Activated naive CD4-positive, alpha-beta T cell treated with anti-CD3 and anti-CD28 coated beads, Interleukin-2, amount 50 U/mL, for 72 hours (primary cell): ENCODE measurements at regions not wholly inside any gene's neighbourhood (a gene's known extent, or its start where the extent isn't known, plus 50 kb on each side); places are given as distances from the start of the nearest gene placed in this dataset.

Source experiments
- ATAC-seq, 2 donors: fragments of 150-1000 bp; cut with Tn5 transposase; 2 replicates each; pipeline ENCODE4 v1.10.0; 2021; ENCODE audit warnings: mild to moderate bottlenecking in 2 of 2, moderate library complexity in 2 of 2
- DNase-seq, 2 donors: peaks; one replicate each; pipeline ENCODE4 v3.0.0; 2021 to 2022; ENCODE audit warnings: low spot score in 2 of 2
- H3K27ac Mint-ChIP-seq, 2 donors: one replicate each; pipeline ENCODE4 v1.8.0; 2022; ENCODE audit warnings: mild to moderate bottlenecking in 2 of 2, mixed read lengths in 2 of 2
- H3K36me3 Mint-ChIP-seq, 2 donors: one replicate each; pipeline ENCODE4 v1.8.0; 2022; ENCODE audit warnings: mixed read lengths in 2 of 2
- H3K9me3 Mint-ChIP-seq, 2 donors: one replicate each; pipeline ENCODE4 v1.8.0; 2022; ENCODE audit warnings: mixed read lengths in 2 of 2

GRCh38 chr2:204274991-204275390 lies 270.3 kb upstream of the PARD3B start:
- H3K27ac Mint-ChIP-seq, result no peak overlapping the region

GRCh38 chr2:204277226-204277625 lies 268.0 kb upstream of the PARD3B start:
- Mint-ChIP-seq H3K36me3 (no peaks in the 10 kb centered on the region), H3K9me3 (no peaks in the 10 kb centered on the region), H3K27ac (no peak overlapping the region)
- DNase-seq (no peak), ATAC-seq (no peak)

More at GRCh38 chr2:204274991-204275390, 270.3 kb upstream of the PARD3B start:
- Mint-ChIP-seq H3K36me3 (no peaks in the 10 kb centered on the region), H3K9me3 (peaks cover 4 to 9% of the 10 kb centered on the region in 2 donors)
- ATAC-seq (no peak), DNase-seq (no peak)

- DNase-seq (no peak), ATAC-seq (no peak)
- no peak overlapping the region for H3K27ac Mint-ChIP-seq
- no peaks in the 10 kb centered on the region for H3K36me3 Mint-ChIP-seq
- H3K9me3 Mint-ChIP-seq, result no peaks in the 10 kb centered on the region
These were observed 266.8 kb upstream of the PARD3B start for GRCh38 chr2:204278454-204278853.

- Mint-ChIP-seq H3K36me3 (no peaks in the 10 kb centered on the region), H3K9me3 (no peaks in the 10 kb centered on the region)
These were observed 265.5 kb upstream of the PARD3B start for GRCh38 chr2:204279819-204280218.

GRCh38 chr2:204280262-204280668 lies 265.0 kb upstream of the PARD3B start:
- Mint-ChIP-seq H3K36me3 (no peaks in the 10 kb centered on the region), H3K9me3 (no peaks in the 10 kb centered on the region), H3K27ac (no peak overlapping the region)
- ATAC-seq, result no peak
- no peak for DNase-seq

More at GRCh38 chr2:204279819-204280218, 265.5 kb upstream of the PARD3B start:
- no peak overlapping the region for H3K27ac Mint-ChIP-seq
- DNase-seq, result no peak
- no peak for ATAC-seq

GRCh38 chr2:204282081-204282480 lies 263.2 kb upstream of the PARD3B start:
- no peaks in the 10 kb centered on the region for H3K9me3 Mint-ChIP-seq
- no peak for DNase-seq
- no peak for ATAC-seq
- no peaks in the 10 kb centered on the region for H3K36me3 Mint-ChIP-seq
- H3K27ac Mint-ChIP-seq, result no peak overlapping the region

GRCh38 chr2:204282525-204282924 lies 262.8 kb upstream of the PARD3B start:
- no peak for DNase-seq
- no peak for ATAC-seq
- Mint-ChIP-seq H3K9me3 (no peaks in the 10 kb centered on the region), H3K36me3 (no peaks in the 10 kb centered on the region), H3K27ac (no peak overlapping the region)

GRCh38 chr2:204289066-204289465 lies 256.2 kb upstream of the PARD3B start:
- DNase-seq (no peak), ATAC-seq (no peak)
- H3K36me3 Mint-ChIP-seq, result no peaks in the 10 kb centered on the region
- no peaks in the 10 kb centered on the region for H3K9me3 Mint-ChIP-seq
- H3K27ac Mint-ChIP-seq, result no peak overlapping the region

- DNase-seq, result no peak
- H3K9me3 Mint-ChIP-seq, result no peaks in the 10 kb centered on the region
These were observed 252.8 kb upstream of the PARD3B start for GRCh38 chr2:204292439-204292838.

GRCh38 chr2:204293884-204294747 lies 251.2 kb upstream of the PARD3B start:
- no peak overlapping the region for H3K27ac Mint-ChIP-seq

More at GRCh38 chr2:204292439-204292838, 252.8 kb upstream of the PARD3B start:
- Mint-ChIP-seq H3K27ac (no peak overlapping the region), H3K36me3 (no peaks in the 10 kb centered on the region)
- ATAC-seq, result no peak

GRCh38 chr2:204298404-204298803 lies 246.9 kb upstream of the PARD3B start:
- no peaks in the 10 kb centered on the region for H3K9me3 Mint-ChIP-seq
- no peak overlapping the region for H3K27ac Mint-ChIP-seq
- no peak for DNase-seq
- no peaks in the 10 kb centered on the region for H3K36me3 Mint-ChIP-seq
- no peak for ATAC-seq

More at GRCh38 chr2:204293884-204294747, 251.2 kb upstream of the PARD3B start:
- DNase-seq (no peak), ATAC-seq (no peak)
- Mint-ChIP-seq H3K36me3 (no peaks in the 10 kb centered on the region), H3K9me3 (no peaks in the 10 kb centered on the region)

GRCh38 chr2:204299766-204300165 lies 245.5 kb upstream of the PARD3B start:
- ATAC-seq (no peak), DNase-seq (no peak)
- H3K36me3 Mint-ChIP-seq, result no peaks in the 10 kb centered on the region
- H3K9me3 Mint-ChIP-seq, result no peaks in the 10 kb centered on the region
- no peak overlapping the region for H3K27ac Mint-ChIP-seq

- Mint-ChIP-seq H3K36me3 (no peaks in the 10 kb centered on the region), H3K9me3 (no peaks in the 10 kb centered on the region), H3K27ac (no peak overlapping the region)
- ATAC-seq, result no peak
- DNase-seq, result no peak
These were observed 238.6 kb upstream of the PARD3B start for GRCh38 chr2:204306667-204307066.

GRCh38 chr2:204312105-204312504 lies 233.2 kb upstream of the PARD3B start:
- Mint-ChIP-seq H3K9me3 (no peaks in the 10 kb centered on the region), H3K27ac (no peak overlapping the region), H3K36me3 (no peaks in the 10 kb centered on the region)
- DNase-seq (no peak), ATAC-seq (no peak)

GRCh38 chr2:204313256-204313655 lies 232.0 kb upstream of the PARD3B start:
- Mint-ChIP-seq H3K27ac (no peak overlapping the region), H3K9me3 (no peaks in the 10 kb centered on the region), H3K36me3 (no peaks in the 10 kb centered on the region)
- DNase-seq (no peak), ATAC-seq (no peak)

GRCh38 chr2:204315236-204315662 lies 230.0 kb upstream of the PARD3B start:
- H3K9me3 Mint-ChIP-seq, result no peaks in the 10 kb centered on the region
- no peak for ATAC-seq
- DNase-seq, result no peak
- H3K27ac Mint-ChIP-seq, result no peak overlapping the region
- H3K36me3 Mint-ChIP-seq, result no peaks in the 10 kb centered on the region

- no peak for DNase-seq
- no peaks in the 10 kb centered on the region for H3K36me3 Mint-ChIP-seq
- H3K27ac Mint-ChIP-seq, result no peak overlapping the region
- no peaks in the 10 kb centered on the region for H3K9me3 Mint-ChIP-seq
- ATAC-seq, result no peak
These were observed 227.6 kb upstream of the PARD3B start for GRCh38 chr2:204317640-204318039.
